Gastrocnemius medialis (tissue), 4 donors: ENCODE measurements at regions not wholly inside any gene's neighbourhood (a gene's known extent, or its start where the extent isn't known, plus 50 kb on each side); places are given as distances from the start of the nearest gene placed in this dataset.

Experiments used
- ATAC-seq, 2 donors: fragments of 150-250 bp; one replicate each; pipeline ENCODE4 v1.9.1; 2016
- DNase-seq, 2 donors: peaks; one replicate each; pipeline ENCODE4 v3.0.0-alpha.2; 2019
- H3K27ac ChIP-seq, 4 donors: fragments of 200-600 bp; sonication (generic); 1 replicate in 1 of 4; 2 replicates in 3 of 4; pipeline ENCODE4 v1.5.1; 2016 to 2018; ENCODE audit warnings: mild to moderate bottlenecking in 2 of 4, moderate library complexity in 1 of 4
- H3K27me3 ChIP-seq, 3 donors: fragments of 200-600 bp; sonication (generic) in 2 of 3; 1 replicate in 1 of 3; 2 replicates in 2 of 3; pipeline versions ENCODE4 v1.5.1 to v1.6.0; 2016 to 2019; ENCODE audit warnings: mild to moderate bottlenecking in 1 of 3, moderate library complexity in 1 of 3
- H3K36me3 ChIP-seq, 2 donors: fragments of 200-600 bp; sonication (generic) in 1 of 2; one replicate each; pipeline ENCODE4 v1.5.1; 2017 to 2018
- H3K4me1 ChIP-seq, 2 donors: fragments of 200-600 bp; sonication (generic) in 1 of 2; one replicate each; pipeline ENCODE4 v1.5.1; 2016 to 2017; ENCODE audit warnings: mild to moderate bottlenecking in 2 of 2
- H3K4me3 ChIP-seq, 4 donors: fragments of 200-600 bp; sonication (generic) in 3 of 4; 1 replicate in 1 of 4; 2 replicates in 3 of 4; pipeline ENCODE4 v1.5.1; 2016 to 2019; ENCODE audit warnings: mild to moderate bottlenecking in 2 of 4
- H3K9me3 ChIP-seq, 3 donors: fragments of 200-600 bp; sonication (generic) in 2 of 3; 1 replicate in 1 of 3; 2 replicates in 2 of 3; pipeline ENCODE4 v1.5.1; 2016 to 2019
- POLR2A ChIP-seq, 2 donors: fragments of 450-650 bp; IDR thresholded peaks; one replicate each; pipeline ENCODE4 v1.6.1; 2017; ENCODE audit warnings: antibody characterized with exemption in 2 of 2, mild to moderate bottlenecking in 2 of 2, moderate library complexity in 2 of 2
- in situ Hi-C, 4 donors: fragments of 200-750 bp; cut with MboI; loops; one replicate each; pipeline versions ENCODE4 v1.15.0 to v1.8.0; 2017; ENCODE audit warnings: low sequenced_read_pairs in 4 of 4
- intact Hi-C: fragments of 100-400 bp; cut with DNase I; formaldehyde crosslinking; loops from one replicate; pipeline ENCODE4 v1.15.1; 2023; ENCODE audit warnings: low total_unique reads
- TF ChIP-seq, protein P1 (sequence below), 5 experiments: fragments of 450-650 bp in 3 of 5; fragments of 200-600 bp in 2 of 5; sonication (generic) in 2 of 5; IDR thresholded peaks in 4 of 5; conservative IDR thresholded peaks in 1 of 5; 1 replicate in 4 of 5; 2 replicates in 1 of 5; pipeline ENCODE4 v1.5.1; 2016 to 2019; ENCODE audit warnings: antibody characterized with exemption in 5 of 5, mild to moderate bottlenecking in 3 of 5, moderate library complexity in 3 of 5

DNA sequence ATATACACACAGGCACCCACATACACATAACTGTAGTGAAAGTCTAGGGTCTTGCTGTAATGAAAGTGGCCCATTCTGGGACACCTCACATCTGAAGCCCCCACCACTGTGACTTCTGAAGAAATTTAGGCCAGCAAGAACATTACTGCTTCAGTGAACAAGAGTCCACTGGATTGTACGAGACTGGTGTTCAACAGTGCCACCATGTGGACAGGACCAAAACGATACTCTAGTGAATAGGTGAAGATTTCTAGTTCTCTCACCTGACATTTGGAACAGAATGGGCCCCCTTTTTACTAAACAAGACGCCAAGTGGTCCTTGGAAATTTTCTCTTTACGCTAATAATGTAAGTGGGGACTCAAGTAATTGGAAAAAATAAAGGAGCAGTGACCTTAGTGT lies 156.9 kb downstream of the MAFB start:
- H3K4me1 ChIP-seq: no peaks in the 10 kb centered on the region
- intact Hi-C loops (no loop called here), in situ Hi-C loops (no loop called here)
- H3K4me3 ChIP-seq: no peak overlapping the region
- H3K27me3 ChIP-seq: no peaks in the 10 kb centered on the region
- TF ChIP-seq POLR2A (IDR thresholded peaks at IDR 0.05): no peak
- TF ChIP-seq, protein P1, sequence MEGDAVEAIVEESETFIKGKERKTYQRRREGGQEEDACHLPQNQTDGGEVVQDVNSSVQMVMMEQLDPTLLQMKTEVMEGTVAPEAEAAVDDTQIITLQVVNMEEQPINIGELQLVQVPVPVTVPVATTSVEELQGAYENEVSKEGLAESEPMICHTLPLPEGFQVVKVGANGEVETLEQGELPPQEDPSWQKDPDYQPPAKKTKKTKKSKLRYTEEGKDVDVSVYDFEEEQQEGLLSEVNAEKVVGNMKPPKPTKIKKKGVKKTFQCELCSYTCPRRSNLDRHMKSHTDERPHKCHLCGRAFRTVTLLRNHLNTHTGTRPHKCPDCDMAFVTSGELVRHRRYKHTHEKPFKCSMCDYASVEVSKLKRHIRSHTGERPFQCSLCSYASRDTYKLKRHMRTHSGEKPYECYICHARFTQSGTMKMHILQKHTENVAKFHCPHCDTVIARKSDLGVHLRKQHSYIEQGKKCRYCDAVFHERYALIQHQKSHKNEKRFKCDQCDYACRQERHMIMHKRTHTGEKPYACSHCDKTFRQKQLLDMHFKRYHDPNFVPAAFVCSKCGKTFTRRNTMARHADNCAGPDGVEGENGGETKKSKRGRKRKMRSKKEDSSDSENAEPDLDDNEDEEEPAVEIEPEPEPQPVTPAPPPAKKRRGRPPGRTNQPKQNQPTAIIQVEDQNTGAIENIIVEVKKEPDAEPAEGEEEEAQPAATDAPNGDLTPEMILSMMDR (IDR thresholded peaks at IDR 0.05 in 4 of 5, conservative IDR thresholded peaks at IDR 0.05 in 1 of 5): no peak
- no peak overlapping the region for H3K27ac ChIP-seq
- H3K9me3 ChIP-seq: peaks cover 0 to 13% (median 0%) of the 10 kb centered on the region in 3 donors
- no peak for ATAC-seq
- no peaks in the 10 kb centered on the region for H3K36me3 ChIP-seq
- DNase-seq: no peak

DNA sequence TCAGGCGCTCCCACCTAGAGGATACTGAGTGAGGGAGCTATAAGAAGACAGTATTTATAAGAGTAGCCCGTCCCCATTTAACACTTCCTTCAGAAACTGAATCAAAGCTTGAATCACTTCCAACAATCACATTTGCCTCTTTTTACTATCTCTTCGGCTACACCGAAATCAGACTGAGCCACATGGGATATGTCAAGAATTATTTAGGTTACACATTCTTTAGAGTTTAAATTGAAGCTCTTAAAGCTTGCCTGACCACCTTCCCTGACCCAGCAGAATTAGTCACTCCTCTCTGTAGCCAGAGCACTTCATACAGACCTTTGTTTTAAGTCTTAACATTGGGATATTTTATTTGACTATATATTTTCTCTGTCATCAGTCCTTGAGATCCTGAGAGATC lies 163.7 kb downstream of the MAFB start:
- Histone ChIP-seq H3K9me3 (no peaks in the 10 kb centered on the region), H3K27ac (no peak overlapping the region), H3K4me1 (no peaks in the 10 kb centered on the region), H3K4me3 (no peak overlapping the region), H3K36me3 (no peaks in the 10 kb centered on the region), H3K27me3 (no peaks in the 10 kb centered on the region)
- ATAC-seq (no peak), DNase-seq (no peak)
- no peak for TF ChIP-seq POLR2A (IDR thresholded peaks at IDR 0.05)
- TF ChIP-seq, protein P1 (IDR thresholded peaks at IDR 0.05 in 4 of 5, conservative IDR thresholded peaks at IDR 0.05 in 1 of 5): no peak
- intact Hi-C loops: no loop called here
- in situ Hi-C loops: no loop called here

DNA sequence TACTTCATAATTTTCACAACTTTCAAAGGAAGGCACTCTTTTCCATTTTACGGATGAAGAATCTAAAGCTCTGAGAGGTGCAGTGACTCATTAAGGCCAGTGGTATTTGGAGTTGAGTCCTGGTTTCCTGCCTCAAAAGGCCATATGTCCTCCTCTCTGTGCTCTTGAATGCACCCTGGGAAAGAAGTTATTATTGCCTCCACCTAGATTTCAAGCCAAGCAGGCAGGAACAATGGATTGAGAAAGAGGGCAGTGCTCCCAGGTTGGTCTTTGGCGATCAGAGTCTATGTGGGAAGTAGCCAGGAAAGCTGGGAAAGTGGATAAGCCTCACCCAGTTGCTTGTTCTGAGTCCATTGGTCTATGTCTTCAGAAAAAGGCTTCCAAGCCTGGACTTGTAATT lies 165.0 kb downstream of the MAFB start:
- intact Hi-C loops (no loop called here), in situ Hi-C loops (loop anchor here in 1 of 4 donors (25.0 kb wide), 1 partner anchor 637 kb away; no protein-coding TSS in a partner anchor)
- ATAC-seq: no peak
- Histone ChIP-seq H3K9me3 (no peaks in the 10 kb centered on the region), H3K4me1 (no peaks in the 10 kb centered on the region), H3K36me3 (no peaks in the 10 kb centered on the region), H3K27ac (no peak overlapping the region), H3K27me3 (no peaks in the 10 kb centered on the region), H3K4me3 (no peak overlapping the region)
- TF ChIP-seq POLR2A (IDR thresholded peaks at IDR 0.05): no peak
- TF ChIP-seq, protein P1 (IDR thresholded peaks at IDR 0.05 in 4 of 5, conservative IDR thresholded peaks at IDR 0.05 in 1 of 5): no peak
- no peak for DNase-seq

DNA sequence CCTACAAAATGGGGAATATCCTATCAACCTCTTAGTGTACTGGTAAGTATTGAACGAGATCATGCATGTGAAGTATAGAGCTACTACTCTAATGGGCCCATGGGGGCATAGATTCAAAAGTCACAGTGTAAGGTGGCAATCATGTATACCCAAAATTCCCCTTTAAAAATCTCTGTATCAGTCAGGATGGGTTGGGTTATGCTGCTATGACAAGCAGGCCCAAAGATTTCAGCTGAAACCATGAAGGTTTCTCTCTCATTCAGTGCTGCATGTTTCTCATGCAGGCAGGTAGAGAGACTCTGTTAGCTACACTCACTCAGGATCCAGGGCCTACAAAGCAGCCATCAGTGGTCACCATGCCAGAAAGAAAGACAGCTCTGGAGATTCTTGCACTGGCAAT lies 166.6 kb downstream of the MAFB start:
- no peak overlapping the region for H3K27ac ChIP-seq
- TF ChIP-seq POLR2A (IDR thresholded peaks at IDR 0.05): no peak
- TF ChIP-seq, protein P1 (IDR thresholded peaks at IDR 0.05 in 4 of 5, conservative IDR thresholded peaks at IDR 0.05 in 1 of 5): no peak
- H3K9me3 ChIP-seq: no peaks in the 10 kb centered on the region
- ATAC-seq (no peak), DNase-seq (no peak)
- intact Hi-C loops: no loop called here
- in situ Hi-C loops: loop anchor here in 1 of 4 donors (25.0 kb wide), 1 partner anchor 635 kb away; no protein-coding TSS in a partner anchor
- H3K36me3 ChIP-seq: no peaks in the 10 kb centered on the region
- H3K4me3 ChIP-seq: no peak overlapping the region
- H3K4me1 ChIP-seq: no peaks in the 10 kb centered on the region
- no peaks in the 10 kb centered on the region for H3K27me3 ChIP-seq

DNA sequence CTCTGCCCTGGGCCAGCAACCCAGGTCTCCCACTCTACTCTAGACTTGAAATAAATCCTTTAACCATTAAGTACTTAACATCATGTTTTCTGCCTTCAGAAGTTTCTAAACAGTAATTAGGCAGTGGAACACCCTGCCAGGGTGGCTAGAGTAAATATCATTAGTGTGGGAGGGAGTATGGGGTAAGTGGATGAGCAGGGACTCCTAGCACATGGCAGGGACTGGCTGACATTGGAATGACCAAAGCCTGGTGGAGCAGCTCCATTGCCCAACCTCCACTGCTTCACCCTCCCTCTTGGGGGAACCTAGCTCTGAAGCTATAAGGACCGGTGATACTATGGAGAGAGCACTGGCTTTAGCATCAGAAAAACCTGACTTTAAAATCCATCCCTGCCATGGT lies 167.1 kb downstream of the MAFB start:
- no peaks in the 10 kb centered on the region for H3K36me3 ChIP-seq
- intact Hi-C loops (no loop called here), in situ Hi-C loops (loop anchor here in 1 of 4 donors (25.0 kb wide), 1 partner anchor 635 kb away; no protein-coding TSS in a partner anchor)
- no peak for ATAC-seq
- no peak overlapping the region for H3K4me3 ChIP-seq
- H3K27me3 ChIP-seq: no peaks in the 10 kb centered on the region
- H3K9me3 ChIP-seq: no peaks in the 10 kb centered on the region
- H3K4me1 ChIP-seq: no peaks in the 10 kb centered on the region
- H3K27ac ChIP-seq: no peak overlapping the region
- TF ChIP-seq, protein P1 (IDR thresholded peaks at IDR 0.05 in 4 of 5, conservative IDR thresholded peaks at IDR 0.05 in 1 of 5): no peak
- TF ChIP-seq POLR2A (IDR thresholded peaks at IDR 0.05): no peak
- no peak for DNase-seq
